Suprapubic skin (tissue), 4 donors: ENCODE measurements at regions not wholly inside any gene's neighbourhood (a gene's known extent, or its start where the extent isn't known, plus 50 kb on each side); places are given as distances from the start of the nearest gene placed in this dataset.

ENCODE experiments used
- DNase-seq, 2 donors: peaks; one replicate each; pipeline ENCODE4 v3.0.0-alpha.2; 2019; ENCODE audit warnings: low spot score in 2 of 2
- H3K27ac ChIP-seq: fragments of 200-600 bp; sonication (generic); one replicate; pipeline ENCODE4 v1.5.1; 2019
- H3K27me3 ChIP-seq: fragments of 200-600 bp; sonication (generic); one replicate; pipeline ENCODE4 v1.5.1; 2019
- H3K36me3 ChIP-seq: fragments of 200-600 bp; sonication (generic); one replicate; pipeline ENCODE4 v1.5.1; 2019
- H3K4me1 ChIP-seq: fragments of 200-600 bp; sonication (generic); one replicate; pipeline ENCODE4 v1.5.1; 2019
- H3K4me3 ChIP-seq: fragments of 200-600 bp; sonication (generic); one replicate; pipeline ENCODE4 v1.5.1; 2019; ENCODE audit warnings: mild to moderate bottlenecking
- H3K9me3 ChIP-seq: fragments of 200-600 bp; sonication (generic); one replicate; pipeline ENCODE4 v1.5.1; 2019
- CTCF ChIP-seq, 2 donors: fragments of 200-600 bp in 1 of 2; fragments of 450-650 bp in 1 of 2; sonication (generic) in 1 of 2; IDR thresholded peaks; one replicate each; pipeline ENCODE4 v1.5.1; 2016 to 2019; ENCODE audit warnings: antibody characterized with exemption in 2 of 2, mild to moderate bottlenecking in 1 of 2, moderate library complexity in 1 of 2
- EP300 ChIP-seq: sonication (generic); formaldehyde crosslinking; IDR thresholded peaks from one replicate; pipeline ENCODE4 v1.6.1; 2017; ENCODE audit warnings: antibody characterized with exemption
- POLR2A ChIP-seq, 2 donors: fragments of 450-650 bp; IDR thresholded peaks; one replicate each; pipeline ENCODE4 v1.6.1; 2017; ENCODE audit warnings: antibody characterized with exemption in 2 of 2, mild to moderate bottlenecking in 2 of 2, moderate library complexity in 2 of 2
- POLR2AphosphoS5 ChIP-seq, 3 donors: sonication (generic); formaldehyde crosslinking; IDR thresholded peaks; one replicate each; pipeline ENCODE4 v1.6.1; 2017; ENCODE audit warnings: antibody characterized with exemption in 3 of 3
- WGBS: methylation state at CpG from one replicate; pipeline ENCODE4 v1.1.5; 2018; 5-methylcytosine and 5-hydroxymethylcytosine counted together

GRCh38 chr5:81849770-81850367 lies 99.0 kb upstream of the SSBP2 start:
- TF ChIP-seq POLR2AphosphoS5 (IDR thresholded peaks at IDR 0.05) (no peak), EP300 (no peak), CTCF (IDR thresholded peaks at IDR 0.05) (no peak), POLR2A (IDR thresholded peaks at IDR 0.05) (no peak)
- Histone ChIP-seq H3K36me3 (no peaks in the 10 kb centered on the region), H3K27ac (peak overlapping the region; percentile 89), H3K9me3 (no peaks in the 10 kb centered on the region), H3K27me3 (no peaks in the 10 kb centered on the region), H3K4me3 (no peak overlapping the region), H3K4me1 (peaks cover 65% of the 10 kb centered on the region)
- no peak for DNase-seq
- WGBS: 77% methylated on average over 4 of the region's 4 CpGs

- H3K36me3 ChIP-seq: no peaks in the 10 kb centered on the region
- no peak overlapping the region for H3K27ac ChIP-seq
- no peak for DNase-seq
- H3K27me3 ChIP-seq: no peaks in the 10 kb centered on the region
- H3K4me3 ChIP-seq: no peak overlapping the region
- H3K9me3 ChIP-seq: no peaks in the 10 kb centered on the region
- TF ChIP-seq POLR2AphosphoS5 (IDR thresholded peaks at IDR 0.05) (no peak), POLR2A (IDR thresholded peaks at IDR 0.05) (no peak), CTCF (IDR thresholded peaks at IDR 0.05) (no peak), EP300 (no peak)
- WGBS: 16% methylated on average over 1 of the region's 1 CpG
- H3K4me1 ChIP-seq: peaks cover 52% of the 10 kb centered on the region
Measured at GRCh38 chr5:81848362-81848880, 97.5 kb upstream of the SSBP2 start.

GRCh38 chr5:81846301-81846700 lies 95.4 kb upstream of the SSBP2 start:
- Histone ChIP-seq H3K27ac (no peak overlapping the region), H3K9me3 (no peaks in the 10 kb centered on the region), H3K4me3 (no peak overlapping the region), H3K27me3 (no peaks in the 10 kb centered on the region), H3K36me3 (no peaks in the 10 kb centered on the region), H3K4me1 (peaks cover 46% of the 10 kb centered on the region)
- WGBS: 48% methylated on average over 1 of the region's 1 CpG
- DNase-seq: no peak
- TF ChIP-seq POLR2AphosphoS5 (IDR thresholded peaks at IDR 0.05): no peak
- TF ChIP-seq EP300: no peak
- TF ChIP-seq POLR2A (IDR thresholded peaks at IDR 0.05): no peak
- no peak for TF ChIP-seq CTCF (IDR thresholded peaks at IDR 0.05)

- Histone ChIP-seq H3K27me3 (no peaks in the 10 kb centered on the region), H3K4me3 (no peak overlapping the region), H3K27ac (no peak overlapping the region), H3K36me3 (no peaks in the 10 kb centered on the region), H3K9me3 (no peaks in the 10 kb centered on the region), H3K4me1 (peaks cover 25% of the 10 kb centered on the region)
- DNase-seq: no peak
- WGBS: 83% methylated on average over 2 of the region's 2 CpGs
- no peak for TF ChIP-seq EP300
- no peak for TF ChIP-seq POLR2AphosphoS5 (IDR thresholded peaks at IDR 0.05)
- no peak for TF ChIP-seq CTCF (IDR thresholded peaks at IDR 0.05)
- no peak for TF ChIP-seq POLR2A (IDR thresholded peaks at IDR 0.05)
Measured at GRCh38 chr5:81843845-81844244, 92.9 kb upstream of the SSBP2 start.

- 53% methylated on average over 6 of the region's 6 CpGs for WGBS
- Histone ChIP-seq H3K4me1 (peaks cover 16% of the 10 kb centered on the region), H3K27ac (no peak overlapping the region), H3K4me3 (no peak overlapping the region), H3K9me3 (no peaks in the 10 kb centered on the region), H3K27me3 (no peaks in the 10 kb centered on the region), H3K36me3 (no peaks in the 10 kb centered on the region)
- no peak for DNase-seq
- TF ChIP-seq EP300: no peak
- TF ChIP-seq CTCF (IDR thresholded peaks at IDR 0.05): no peak
- no peak for TF ChIP-seq POLR2AphosphoS5 (IDR thresholded peaks at IDR 0.05)
- no peak for TF ChIP-seq POLR2A (IDR thresholded peaks at IDR 0.05)
Measured at GRCh38 chr5:81842795-81843398, 92.0 kb upstream of the SSBP2 start.
